Right kidney (tissue), 1 donor: ENCODE measurements at regions not wholly inside any gene's neighbourhood (a gene's known extent, or its start where the extent isn't known, plus 50 kb on each side); places are given as distances from the start of the nearest gene placed in this dataset.

Source experiments
- DNase-seq: peaks from one replicate; pipeline ENCODE4 v3.0.0-alpha.2; 2016

DNA sequence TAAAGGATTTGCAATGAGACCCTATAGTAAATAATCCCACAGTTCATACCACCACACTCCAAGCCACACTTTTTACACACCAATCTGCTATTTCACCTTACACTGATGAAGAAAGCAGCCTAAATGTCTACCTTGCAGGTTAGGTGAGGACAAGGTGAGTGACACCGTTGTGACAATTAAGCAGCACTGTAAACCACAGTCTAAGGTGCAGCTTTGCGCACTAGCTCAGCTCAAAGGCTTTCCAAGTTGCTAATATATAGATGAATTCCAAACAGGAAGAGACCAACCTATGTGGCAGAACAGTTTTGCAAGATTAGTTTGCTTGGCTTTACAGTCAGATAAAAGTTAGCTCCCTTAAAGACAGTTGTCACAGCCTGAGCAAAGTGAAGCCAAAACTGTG is 429.5 kb upstream of the MARCKS start:
- DNase-seq, result no peak

DNA sequence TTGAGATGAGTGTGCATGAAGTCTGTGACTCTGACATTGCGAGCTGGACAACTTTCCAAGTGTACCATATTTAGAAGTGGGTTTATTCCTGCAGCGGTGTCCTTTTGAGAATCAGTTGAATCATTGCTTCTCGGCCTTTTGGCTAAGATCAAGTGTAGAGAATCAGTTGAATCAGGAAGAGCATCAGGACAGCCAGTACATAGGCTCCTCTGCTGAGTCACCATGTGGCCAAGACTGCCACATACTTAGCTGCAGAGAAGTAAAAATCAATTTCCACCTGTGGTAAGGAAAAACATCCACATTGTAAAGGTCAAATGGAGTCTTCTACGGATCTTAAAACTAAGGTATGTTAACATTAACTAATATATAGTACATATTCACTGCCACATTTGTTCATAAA is 428.4 kb upstream of the MARCKS start:
- DNase-seq, result no peak

DNA sequence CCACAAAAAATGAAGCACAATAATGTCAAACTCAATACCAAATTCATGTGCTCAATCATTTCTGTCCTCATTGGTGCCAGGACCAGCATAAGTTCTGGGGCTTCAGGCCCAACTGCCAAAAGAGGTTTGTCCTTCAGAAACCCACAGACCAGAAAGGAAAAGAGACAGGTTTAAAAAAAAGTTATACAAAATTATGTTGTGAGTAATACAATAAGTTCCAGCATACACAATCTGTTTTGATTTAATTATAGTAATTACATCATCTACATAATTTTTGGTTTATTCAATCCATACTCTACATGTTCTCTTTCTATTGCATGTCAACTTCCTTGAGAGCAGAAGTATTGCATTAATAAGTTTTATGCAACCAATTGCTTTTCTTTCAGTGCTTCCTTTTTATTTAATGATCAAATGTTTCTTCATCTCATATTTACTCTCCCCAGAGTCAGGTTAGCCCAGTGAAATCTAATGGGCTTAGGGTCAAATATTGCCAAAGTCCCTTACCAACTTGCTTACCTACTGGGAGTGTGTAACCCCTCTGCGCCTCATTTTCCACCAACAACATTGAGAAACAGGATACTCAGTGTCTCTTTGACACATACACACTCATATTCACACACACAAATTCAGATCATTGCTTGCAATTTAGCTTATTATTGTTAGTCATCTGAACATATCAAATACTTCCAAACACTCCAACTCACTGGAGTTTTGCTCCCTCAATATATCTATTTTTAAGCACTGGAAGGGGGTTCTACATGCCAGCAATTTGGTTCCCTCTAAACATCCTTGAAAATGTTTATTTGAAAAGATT is 424.4 kb upstream of the MARCKS start:
- no peak for DNase-seq

DNA sequence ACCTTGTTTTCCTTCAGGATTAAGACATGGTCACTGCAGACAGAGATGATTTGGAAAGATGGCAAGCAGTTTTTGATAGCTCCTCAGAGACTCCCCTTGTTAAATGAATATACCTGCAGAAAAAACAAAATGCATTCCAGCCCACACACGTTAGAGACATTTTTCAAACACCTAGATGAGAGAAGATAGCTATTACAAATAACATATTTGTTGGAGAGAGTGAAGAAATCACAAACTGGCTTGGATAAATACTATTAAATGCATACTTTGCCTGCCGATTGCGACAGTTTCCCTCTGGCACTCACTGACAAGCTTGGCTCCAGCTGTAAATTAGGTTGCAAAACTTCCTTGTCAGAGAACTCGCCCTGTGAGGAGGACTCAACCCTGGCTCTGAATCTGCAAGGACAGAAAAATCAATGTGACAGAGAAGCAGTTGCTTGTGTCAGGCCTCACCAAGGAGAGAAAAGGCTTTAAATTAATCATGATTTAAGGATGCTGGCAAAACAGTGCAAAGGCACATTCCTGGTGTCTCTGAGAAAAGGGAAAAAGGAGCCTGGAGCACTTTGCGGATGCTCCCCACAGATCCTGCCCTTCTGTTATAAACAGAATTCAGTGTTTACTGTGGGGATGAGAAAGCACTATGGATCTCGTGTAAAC is 423.7 kb upstream of the MARCKS start:
- DNase-seq, result no peak

DNA sequence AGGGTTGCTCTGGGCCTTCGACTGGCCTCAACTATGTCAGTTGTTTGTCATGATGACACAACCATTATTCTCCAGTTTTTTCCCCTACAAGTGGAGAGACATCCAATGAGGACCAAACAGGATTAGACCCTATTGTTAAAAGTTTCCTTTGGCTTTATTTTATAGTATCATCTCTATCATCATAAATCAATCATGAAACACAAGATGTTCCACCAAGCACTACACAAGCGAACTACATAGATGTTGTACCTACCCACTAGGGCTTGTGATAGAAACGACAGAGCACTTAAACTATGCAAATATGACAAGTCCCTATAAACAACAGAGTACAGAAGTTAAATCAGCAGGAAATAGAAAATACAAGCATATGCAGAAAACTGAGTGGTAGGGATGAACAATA is 422.5 kb upstream of the MARCKS start:
- no peak for DNase-seq

DNA sequence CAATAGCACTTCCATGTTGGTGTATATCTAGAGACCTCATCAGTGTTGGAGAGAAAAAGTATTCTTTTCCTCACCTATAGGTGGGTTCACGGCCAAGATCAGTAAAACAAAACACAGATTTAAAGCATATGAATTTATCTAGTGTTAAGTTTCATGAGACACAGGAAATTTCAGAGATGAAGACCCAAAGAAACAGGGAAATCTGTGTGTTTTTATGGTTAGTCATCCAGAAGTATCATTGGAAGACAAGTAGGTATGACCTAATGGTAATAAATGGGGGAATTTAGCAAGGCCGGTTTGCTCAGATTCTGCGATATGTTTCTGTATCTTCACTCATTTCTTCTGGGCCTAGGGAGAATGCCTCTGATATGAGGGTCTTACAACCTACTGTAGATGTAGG is 419.6 kb upstream of the MARCKS start:
- DNase-seq, result no peak

DNA sequence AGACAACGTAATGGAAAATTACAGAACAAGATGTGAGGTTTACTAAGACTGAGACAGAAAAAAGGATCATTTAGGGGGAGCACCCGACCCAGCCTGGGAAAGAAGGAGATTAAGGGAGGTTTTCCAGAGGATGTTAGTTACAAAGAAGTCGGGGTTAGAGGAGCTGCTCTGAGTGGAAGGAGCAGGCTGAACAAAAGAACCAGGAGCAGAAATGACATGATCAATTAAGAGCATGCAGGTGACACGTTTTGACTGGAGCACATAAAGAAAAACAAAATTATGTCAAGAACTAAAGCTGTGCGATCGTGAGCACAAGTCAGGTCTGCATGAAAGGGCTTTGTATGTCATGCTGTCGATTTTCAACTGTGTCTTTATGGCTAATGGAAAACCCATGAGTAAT is 417.3 kb upstream of the MARCKS start:
- DNase-seq, result no peak

DNA sequence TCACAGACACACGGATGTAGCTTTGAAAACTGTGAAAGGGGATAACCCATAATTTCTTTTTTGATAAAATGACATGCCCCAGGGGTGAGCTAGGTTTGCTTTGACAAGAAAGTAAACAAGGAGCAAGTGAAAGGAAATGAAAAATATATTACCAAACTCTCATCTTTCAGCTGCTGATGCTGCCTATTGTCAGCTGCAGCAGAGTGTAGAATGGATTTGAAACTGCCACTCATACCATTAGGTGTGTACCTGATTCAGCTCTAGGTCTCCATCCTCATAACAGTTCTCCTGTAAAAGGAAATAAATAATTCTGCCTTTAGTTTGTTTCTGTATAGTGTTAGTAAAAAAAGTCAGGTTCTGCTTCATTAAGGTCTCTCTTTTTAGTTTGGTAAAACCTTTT is 415.1 kb upstream of the MARCKS start:
- DNase-seq, result no peak

DNA sequence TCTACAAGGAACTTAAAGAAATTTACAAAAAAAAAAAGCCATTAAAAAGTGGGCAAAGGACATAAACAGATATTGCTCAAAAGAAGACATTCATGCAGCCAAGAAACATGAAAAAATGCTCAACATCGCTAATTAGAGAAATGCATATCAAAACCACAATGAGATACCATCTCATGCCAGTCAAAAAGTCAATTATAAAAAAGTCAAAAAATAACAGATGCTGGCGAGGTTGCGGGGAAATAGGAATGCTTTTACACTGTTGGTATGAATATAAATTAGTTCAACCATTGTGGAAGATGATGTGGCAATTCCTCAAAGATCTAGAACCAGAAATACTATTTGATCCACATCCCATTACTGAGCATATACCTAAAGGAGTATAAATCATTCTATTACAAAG is 411.9 kb upstream of the MARCKS start:
- no peak for DNase-seq

DNA sequence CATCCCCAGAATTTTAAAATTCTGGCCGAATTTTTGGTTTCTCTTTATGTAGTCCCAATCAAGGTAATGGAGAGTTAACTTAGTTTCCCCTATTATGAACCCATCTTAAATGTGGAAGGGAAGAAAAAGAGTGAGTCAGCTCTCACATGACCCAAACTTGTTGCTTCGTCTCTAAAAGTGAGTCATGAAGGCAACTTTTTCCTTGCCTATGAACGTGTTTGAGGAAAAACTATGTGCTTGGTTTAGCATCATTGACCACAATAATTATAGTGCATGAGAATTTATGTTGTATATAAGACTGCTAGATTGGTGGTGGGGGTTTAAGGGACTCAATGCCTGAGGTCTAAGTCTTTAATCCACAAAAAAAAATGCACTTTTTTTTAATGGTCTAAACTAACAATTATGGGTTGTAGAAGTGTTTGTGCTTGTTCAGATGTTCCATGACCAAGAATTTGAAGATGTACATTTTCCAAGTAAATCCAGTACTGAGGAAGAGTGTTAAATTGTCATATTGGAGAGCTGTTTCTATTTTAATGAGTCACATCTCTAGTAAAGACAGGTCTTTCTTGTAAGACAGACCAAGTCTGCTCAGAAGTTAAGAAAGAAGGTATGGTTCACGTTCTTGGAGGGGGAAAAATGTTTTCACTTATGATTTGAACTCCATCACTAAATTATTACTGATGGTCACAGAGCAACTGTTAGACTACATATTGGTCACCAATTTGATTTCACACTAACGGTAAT is 409.9 kb upstream of the MARCKS start:
- DNase-seq, result no peak

DNA sequence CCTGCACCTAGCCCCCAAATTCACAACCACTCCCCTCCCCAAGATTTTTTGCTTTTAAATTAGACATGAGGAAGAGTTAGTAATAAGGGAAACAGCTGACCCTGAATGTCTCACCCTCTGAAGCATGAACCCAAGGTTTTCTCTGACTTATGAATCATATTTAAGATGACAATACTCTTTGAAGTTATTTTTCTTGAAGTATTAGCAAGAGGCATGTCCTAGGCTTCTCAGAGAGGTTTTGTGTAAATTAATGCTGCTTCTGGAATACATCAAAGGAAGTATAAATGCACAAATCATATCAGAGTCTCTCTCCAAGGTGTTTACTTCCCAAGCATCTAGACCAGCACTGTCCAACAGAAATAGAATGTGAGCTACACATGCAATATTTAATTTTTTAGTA is 408.1 kb upstream of the MARCKS start:
- no peak for DNase-seq

DNA sequence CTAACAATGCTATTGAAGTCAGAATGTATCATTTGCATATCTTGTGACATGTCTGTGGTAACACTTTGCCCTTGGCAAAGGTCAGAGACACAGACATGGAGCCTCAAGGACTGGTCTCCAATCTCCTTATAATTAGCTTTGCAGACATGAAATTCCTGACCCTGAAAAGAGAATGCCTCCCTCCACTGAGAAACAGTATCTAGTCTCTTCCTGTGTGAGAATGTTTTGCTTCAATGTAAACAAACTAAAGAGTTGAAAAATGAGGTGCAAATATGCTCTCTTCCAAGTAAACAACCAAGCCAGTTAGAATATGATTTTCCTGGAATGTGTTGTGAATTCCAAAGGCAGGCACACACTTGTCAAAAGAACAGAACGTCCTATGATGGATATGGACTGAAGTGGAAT is 407.1 kb upstream of the MARCKS start:
- DNase-seq, result no peak

DNA sequence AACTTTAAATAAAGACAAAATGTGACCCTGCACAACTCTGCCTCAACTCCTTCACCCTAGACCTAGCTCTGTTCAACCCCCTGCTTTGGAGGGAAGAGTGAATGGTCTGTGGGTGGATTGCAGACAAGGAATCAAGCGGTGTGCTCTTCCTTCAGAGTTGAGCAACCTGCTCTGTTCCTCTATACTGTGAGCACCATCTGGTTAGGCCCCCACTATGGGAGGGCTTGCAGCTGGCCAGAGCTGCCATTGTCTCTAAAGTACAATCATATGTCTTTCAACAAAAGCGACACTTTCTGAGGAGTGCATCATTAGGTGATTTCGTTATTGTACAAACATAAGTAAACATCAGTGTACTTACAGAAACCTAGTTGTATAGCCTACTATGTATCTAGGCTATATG is 406.1 kb upstream of the MARCKS start:
- DNase-seq, result no peak

DNA sequence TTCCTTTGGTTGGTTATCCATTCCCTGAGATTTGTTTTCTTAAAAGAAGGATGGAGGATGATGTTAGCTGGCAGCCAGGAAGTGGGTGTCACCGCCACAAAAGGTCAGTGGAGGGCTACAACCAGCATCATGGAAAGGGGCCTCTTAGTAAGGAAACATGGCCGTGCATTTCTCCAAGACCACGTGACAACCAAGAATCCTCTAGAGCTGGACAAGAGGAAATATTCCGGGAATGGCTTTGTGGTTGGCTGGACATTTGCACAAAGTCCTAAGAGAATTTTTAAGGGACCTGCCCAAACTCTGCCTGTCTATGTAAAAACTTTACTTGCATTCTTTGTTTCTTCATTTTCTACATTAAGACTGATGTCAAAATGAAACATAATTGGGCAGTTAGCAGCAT is 399.9 kb upstream of the MARCKS start:
- DNase-seq, result no peak

DNA sequence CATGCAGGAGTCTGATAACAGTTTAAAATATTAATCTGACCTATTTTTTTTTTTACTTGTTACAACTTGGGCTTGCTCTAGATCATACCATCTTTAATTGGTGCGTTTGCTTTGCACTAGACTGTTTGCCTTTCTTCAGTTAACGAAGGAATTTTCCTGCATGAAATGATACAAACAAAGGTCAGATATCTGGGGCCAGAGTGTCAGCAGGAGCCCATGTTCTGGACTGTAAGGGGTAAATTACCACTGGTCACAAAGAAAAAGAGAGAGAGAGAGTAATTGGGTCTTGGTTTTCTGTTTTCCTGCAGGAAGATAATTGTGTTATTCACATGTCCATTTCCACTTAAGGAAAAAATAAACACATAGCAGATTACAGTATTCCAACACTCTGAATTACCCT is 399.4 kb upstream of the MARCKS start:
- DNase-seq, result no peak

DNA sequence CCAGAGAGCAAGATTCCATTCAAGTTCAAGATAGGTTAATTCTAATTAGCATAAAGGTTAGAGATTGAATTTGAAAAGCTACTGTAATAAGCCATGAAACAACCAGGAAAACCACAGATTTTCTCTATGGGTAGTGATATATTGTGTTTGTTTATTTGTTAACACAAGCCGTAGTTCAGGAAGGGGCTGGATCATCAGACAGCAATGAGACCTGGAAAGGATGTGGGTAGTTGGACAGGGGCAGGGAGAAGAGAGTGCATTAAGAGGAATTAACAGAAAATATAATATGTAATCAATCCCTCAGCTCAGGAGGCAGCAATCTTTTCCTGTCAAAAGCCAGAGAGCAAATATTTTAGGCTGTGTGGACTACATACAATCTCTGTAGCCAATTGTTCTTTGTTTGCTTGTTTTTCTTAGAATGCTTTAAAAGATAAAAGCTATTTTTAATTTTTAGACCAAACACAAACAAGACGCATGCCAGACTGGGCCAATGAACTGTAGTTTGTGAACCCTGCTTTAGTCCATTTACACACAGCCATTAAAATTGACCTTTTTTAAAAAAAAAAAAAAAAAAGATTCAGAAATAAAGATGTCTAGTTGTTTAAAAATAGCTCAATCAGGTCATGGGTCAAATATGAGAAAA is 398.7 kb upstream of the MARCKS start:
- no peak for DNase-seq

DNA sequence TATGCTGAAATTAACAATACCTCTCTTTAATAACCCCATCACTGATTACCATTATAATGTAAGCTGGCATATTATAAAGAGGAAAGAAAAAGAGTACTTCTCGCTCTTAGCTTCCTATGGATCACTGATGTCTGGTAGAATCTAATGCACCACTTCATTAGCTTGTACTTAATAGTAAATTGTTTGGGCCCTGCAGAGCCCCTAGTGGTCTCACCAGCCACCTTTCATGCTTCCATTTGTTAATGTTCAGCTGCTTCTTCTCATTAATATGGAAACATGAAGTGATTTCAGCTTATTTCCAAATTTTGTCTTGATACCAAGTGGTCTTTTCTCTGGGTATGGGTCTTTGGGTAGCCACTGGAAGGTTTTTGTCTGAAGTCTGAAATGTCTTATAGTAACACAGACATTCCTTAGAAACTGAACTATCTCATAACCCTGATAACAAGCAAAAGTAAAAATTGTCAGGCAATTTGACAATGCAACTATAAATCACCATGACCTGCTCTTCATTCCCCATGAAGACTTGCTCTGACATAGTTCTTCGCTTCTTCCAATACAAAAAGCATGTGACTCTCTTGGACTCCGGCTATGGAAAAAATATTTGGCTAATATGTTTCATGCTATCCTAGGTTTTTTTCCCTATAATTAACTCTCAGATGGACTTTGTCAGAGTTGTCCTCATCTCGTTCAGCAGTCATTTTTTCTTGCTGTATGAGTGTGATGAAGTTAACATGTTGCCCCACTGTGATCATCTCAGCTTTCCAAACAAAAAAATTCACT is 395.8 kb upstream of the MARCKS start:
- no peak for DNase-seq

DNA sequence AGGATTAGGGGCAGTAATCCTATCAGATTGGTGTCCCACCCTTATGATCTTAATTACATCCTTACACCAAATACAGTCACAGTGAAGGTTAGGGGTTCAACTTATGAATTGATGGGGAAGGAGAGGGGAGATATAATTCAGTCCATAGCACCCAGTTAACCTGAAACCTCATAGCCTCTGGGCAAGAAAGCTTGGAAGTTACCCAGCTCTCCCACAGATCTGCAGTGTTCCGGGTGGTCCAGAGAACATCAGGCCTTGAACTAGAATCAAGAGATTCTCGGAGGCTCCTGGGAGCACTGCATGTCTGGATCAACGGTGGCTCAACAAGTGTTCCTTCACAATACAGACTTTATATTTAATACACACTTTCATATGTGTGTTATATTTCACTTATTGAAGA is 392.6 kb upstream of the MARCKS start:
- no peak for DNase-seq

DNA sequence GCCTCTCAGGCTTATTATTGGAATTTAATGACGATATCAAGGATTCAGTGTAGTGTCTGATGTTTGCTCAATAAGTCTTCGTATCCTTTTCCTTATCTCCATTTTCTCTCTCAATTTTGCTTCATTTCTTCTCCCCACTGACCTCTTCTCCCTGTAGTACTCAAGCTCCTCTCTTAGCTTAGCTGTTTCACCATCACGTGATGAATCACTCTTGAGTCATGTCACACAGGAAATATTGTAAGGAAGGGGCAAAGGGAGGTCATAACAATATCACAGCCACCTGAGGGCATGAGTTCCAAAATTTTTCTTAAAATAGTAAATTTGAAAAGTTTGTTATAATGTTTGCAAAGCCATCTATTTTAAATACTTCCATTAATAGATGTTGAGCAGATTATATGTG is 392.2 kb upstream of the MARCKS start:
- no peak for DNase-seq

DNA sequence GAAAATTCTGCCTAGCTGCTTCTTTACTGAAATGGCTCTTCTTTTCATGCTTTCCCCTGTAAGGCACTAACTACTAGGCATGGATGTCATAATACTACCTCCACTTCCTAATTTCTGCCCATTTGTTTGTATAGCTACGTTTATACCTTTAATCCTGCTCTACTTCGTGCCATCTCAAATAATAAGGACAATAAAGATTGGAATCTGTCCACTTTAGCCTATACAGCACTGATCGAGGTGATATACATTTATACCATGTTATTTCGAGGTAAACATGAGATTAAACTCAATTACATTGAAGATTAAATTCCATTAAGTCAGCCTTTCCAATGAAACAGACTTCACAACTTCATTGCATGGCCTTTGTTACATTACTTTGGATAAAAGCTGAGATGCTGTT is 390.6 kb upstream of the MARCKS start:
- DNase-seq, result no peak

DNA sequence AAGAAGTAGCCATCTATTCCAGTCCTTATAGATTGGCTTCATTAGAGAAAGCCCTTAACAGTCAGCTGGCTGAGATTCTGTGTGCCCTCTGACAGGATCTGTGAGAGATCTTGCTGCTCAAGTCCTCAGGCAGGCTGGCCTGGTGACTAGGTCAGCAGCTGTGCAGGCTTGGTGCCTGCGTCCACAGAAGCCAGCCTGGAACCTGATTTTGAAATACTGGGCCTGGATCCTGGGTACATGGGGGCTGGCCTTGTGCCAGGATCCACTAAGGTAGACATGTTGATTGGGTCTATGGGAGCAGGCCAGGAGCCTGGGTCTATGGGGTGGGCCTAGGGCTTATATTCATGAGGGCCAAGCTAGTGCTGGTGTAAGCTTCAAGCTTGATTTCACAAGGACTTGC is 381.8 kb upstream of the MARCKS start:
- no peak for DNase-seq
